Mucosa of stomach (tissue), 1 donor: ENCODE measurements at regions not wholly inside any gene's neighbourhood (a gene's known extent, or its start where the extent isn't known, plus 50 kb on each side); places are given as distances from the start of the nearest gene placed in this dataset.

Source experiments
- H3K27me3 ChIP-seq: one replicate; pipeline ENCODE4 v1.7.0; 2013; ENCODE audit warnings: mild to moderate bottlenecking, low read length; ENCODE audit not compliant: control insufficient read depth, insufficient read depth
- H3K36me3 ChIP-seq: one replicate; pipeline ENCODE4 v1.7.0; 2013; ENCODE audit warnings: low read length; ENCODE audit not compliant: control insufficient read depth, insufficient read depth
- H3K4me1 ChIP-seq: one replicate; pipeline ENCODE4 v1.7.0; 2013; ENCODE audit warnings: mild to moderate bottlenecking, low read length; ENCODE audit not compliant: control insufficient read depth, insufficient read depth
- H3K4me3 ChIP-seq: one replicate; pipeline ENCODE4 v1.7.0; 2013; ENCODE audit warnings: low read length
- H3K9ac ChIP-seq: one replicate; pipeline ENCODE4 v1.7.0; 2013; ENCODE audit warnings: mild to moderate bottlenecking, low read length, moderate library complexity
- H3K9me3 ChIP-seq: one replicate; pipeline ENCODE4 v1.7.0; 2013; ENCODE audit warnings: mild to moderate bottlenecking, low read length, moderate library complexity; ENCODE audit not compliant: control insufficient read depth
- donor health status: Pancreatic carcinoma.

- no peak overlapping the region for H3K4me3 ChIP-seq
- H3K9me3 ChIP-seq = no peaks in the 10 kb centered on the region
- no peaks in the 10 kb centered on the region for H3K27me3 ChIP-seq
- H3K36me3 ChIP-seq = no peaks in the 10 kb centered on the region
- no peak overlapping the region for H3K9ac ChIP-seq
- no peaks in the 10 kb centered on the region for H3K4me1 ChIP-seq
Observed at GRCh38 chr10:89954787-89955566, 253.6 kb downstream of the KIF20B start.

GRCh38 chr10:89959433-89960110 lies 258.2 kb downstream of the KIF20B start:
- Histone ChIP-seq H3K27me3 (no peaks in the 10 kb centered on the region), H3K9me3 (no peaks in the 10 kb centered on the region), H3K4me3 (no peak overlapping the region), H3K9ac (no peak overlapping the region), H3K36me3 (no peaks in the 10 kb centered on the region), H3K4me1 (no peaks in the 10 kb centered on the region)

- H3K36me3 ChIP-seq = no peaks in the 10 kb centered on the region
Observed at GRCh38 chr10:89963451-89964102, 262.2 kb downstream of the KIF20B start.

GRCh38 chr10:89966211-89966610 lies 264.8 kb downstream of the KIF20B start:
- H3K9me3 ChIP-seq = no peaks in the 10 kb centered on the region
- H3K9ac ChIP-seq = no peak overlapping the region

More at GRCh38 chr10:89963451-89964102, 262.2 kb downstream of the KIF20B start:
- Histone ChIP-seq H3K9ac (no peak overlapping the region), H3K4me3 (no peak overlapping the region), H3K9me3 (no peaks in the 10 kb centered on the region), H3K4me1 (no peaks in the 10 kb centered on the region), H3K27me3 (no peaks in the 10 kb centered on the region)

GRCh38 chr10:89973326-89973725 lies 271.9 kb downstream of the KIF20B start:
- no peaks in the 10 kb centered on the region for H3K9me3 ChIP-seq

More at GRCh38 chr10:89966211-89966610, 264.8 kb downstream of the KIF20B start:
- Histone ChIP-seq H3K27me3 (no peaks in the 10 kb centered on the region), H3K4me1 (no peaks in the 10 kb centered on the region), H3K4me3 (no peak overlapping the region), H3K36me3 (no peaks in the 10 kb centered on the region)

GRCh38 chr10:89975071-89975470 lies 273.7 kb downstream of the KIF20B start:
- no peaks in the 10 kb centered on the region for H3K27me3 ChIP-seq
- no peaks in the 10 kb centered on the region for H3K9me3 ChIP-seq
- H3K9ac ChIP-seq = no peak overlapping the region
- no peaks in the 10 kb centered on the region for H3K4me1 ChIP-seq
- no peak overlapping the region for H3K4me3 ChIP-seq
- H3K36me3 ChIP-seq = no peaks in the 10 kb centered on the region

More at GRCh38 chr10:89973326-89973725, 271.9 kb downstream of the KIF20B start:
- Histone ChIP-seq H3K4me1 (no peaks in the 10 kb centered on the region), H3K36me3 (no peaks in the 10 kb centered on the region), H3K27me3 (no peaks in the 10 kb centered on the region), H3K9ac (no peak overlapping the region), H3K4me3 (no peak overlapping the region)

GRCh38 chr10:89975771-89976170 lies 274.4 kb downstream of the KIF20B start:
- Histone ChIP-seq H3K27me3 (no peaks in the 10 kb centered on the region), H3K9ac (no peak overlapping the region), H3K4me3 (no peak overlapping the region), H3K9me3 (no peaks in the 10 kb centered on the region), H3K4me1 (no peaks in the 10 kb centered on the region), H3K36me3 (no peaks in the 10 kb centered on the region)

GRCh38 chr10:89978081-89978480 lies 276.7 kb downstream of the KIF20B start:
- no peaks in the 10 kb centered on the region for H3K9me3 ChIP-seq
- no peaks in the 10 kb centered on the region for H3K4me1 ChIP-seq
- no peak overlapping the region for H3K4me3 ChIP-seq
- no peak overlapping the region for H3K9ac ChIP-seq
- no peaks in the 10 kb centered on the region for H3K27me3 ChIP-seq
- H3K36me3 ChIP-seq = no peaks in the 10 kb centered on the region

GRCh38 chr10:89979726-89980125 lies 278.3 kb downstream of the KIF20B start:
- Histone ChIP-seq H3K4me3 (no peak overlapping the region), H3K36me3 (no peaks in the 10 kb centered on the region), H3K9me3 (no peaks in the 10 kb centered on the region), H3K4me1 (no peaks in the 10 kb centered on the region), H3K9ac (no peak overlapping the region), H3K27me3 (no peaks in the 10 kb centered on the region)

GRCh38 chr10:89980166-89980565 lies 278.8 kb downstream of the KIF20B start:
- Histone ChIP-seq H3K27me3 (no peaks in the 10 kb centered on the region), H3K9me3 (no peaks in the 10 kb centered on the region), H3K36me3 (no peaks in the 10 kb centered on the region), H3K4me1 (no peaks in the 10 kb centered on the region), H3K4me3 (no peak overlapping the region), H3K9ac (no peak overlapping the region)

- no peaks in the 10 kb centered on the region for H3K27me3 ChIP-seq
- H3K36me3 ChIP-seq = no peaks in the 10 kb centered on the region
- no peaks in the 10 kb centered on the region for H3K9me3 ChIP-seq
- no peak overlapping the region for H3K4me3 ChIP-seq
- H3K4me1 ChIP-seq = no peaks in the 10 kb centered on the region
- H3K9ac ChIP-seq = no peak overlapping the region
Observed at GRCh38 chr10:89981891-89982290, 280.5 kb downstream of the KIF20B start.

- no peaks in the 10 kb centered on the region for H3K4me1 ChIP-seq
- H3K27me3 ChIP-seq = no peaks in the 10 kb centered on the region
- H3K9me3 ChIP-seq = no peaks in the 10 kb centered on the region
- H3K9ac ChIP-seq = no peak overlapping the region
- H3K36me3 ChIP-seq = no peaks in the 10 kb centered on the region
- no peak overlapping the region for H3K4me3 ChIP-seq
Observed at GRCh38 chr10:89985446-89985845, 284.1 kb downstream of the KIF20B start.
